SK-N-SH treated with all-trans-retinoic acid at 6 μM for 48 hours (cell line): ENCODE measurements at regions not wholly inside any gene's neighbourhood (a gene's known extent, or its start where the extent isn't known, plus 50 kb on each side); places are given as distances from the start of the nearest gene placed in this dataset.

Experiments
- ATAC-seq: fragments of 200-7000 bp; cut with Tn5 transposase; 3 replicates; pipeline ENCODE4 v1.9.1; 2020; ENCODE audit warnings: mild to moderate bottlenecking, moderate library complexity
- ARNTL ChIP-seq: fragments of 450-650 bp; formaldehyde crosslinking; IDR thresholded peaks from 2 replicates; pipeline ENCODE4 v1.5.0; 2020; ENCODE audit warnings: low read depth, mild to moderate bottlenecking, moderate library complexity, borderline replicate concordance
- BACH2 ChIP-seq: fragments of 250-450 bp; sonication (Bioruptor Pico); IDR thresholded peaks from 2 replicates; pipeline ENCODE4 v1.9.0; 2021; ENCODE audit warnings: mild to moderate bottlenecking, borderline replicate concordance
- CREB5 ChIP-seq: fragments of 250-450 bp; sonication (Bioruptor Pico); IDR thresholded peaks from 2 replicates; pipeline ENCODE4 v1.5.1; 2020; ENCODE audit warnings: low read depth, mild to moderate bottlenecking, moderate library complexity
- CSDC2 ChIP-seq: fragments of 250-450 bp; sonication (Bioruptor Pico); IDR thresholded peaks from 2 replicates; pipeline ENCODE4 v1.5.0; 2020; ENCODE audit warnings: mild to moderate bottlenecking, moderate library complexity
- GLIS3 ChIP-seq: fragments of 250-450 bp; sonication (Bioruptor Pico); IDR thresholded peaks from 2 replicates; pipeline ENCODE4 v1.5.0; 2020; ENCODE audit warnings: mild to moderate bottlenecking, moderate library complexity
- ISL1 ChIP-seq: fragments of 250-450 bp; sonication (Bioruptor Pico); IDR thresholded peaks from 2 replicates; pipeline ENCODE4 v2.1.2; 2022; ENCODE audit warnings: mild to moderate bottlenecking, moderate library complexity
- POU6F1 ChIP-seq: fragments of 250-450 bp; sonication (Bioruptor Pico); IDR thresholded peaks from 2 replicates; pipeline ENCODE4 v1.8.0; 2021; ENCODE audit warnings: low read depth, mild to moderate bottlenecking, moderate library complexity, borderline replicate concordance
- PPARA ChIP-seq: fragments of 250-450 bp; sonication (Bioruptor Pico); IDR thresholded peaks from 2 replicates; pipeline ENCODE4 v1.5.0; 2020; ENCODE audit warnings: mild to moderate bottlenecking, borderline replicate concordance
- RARB ChIP-seq: fragments of 250-450 bp; sonication (Bioruptor Pico); IDR thresholded peaks from 2 replicates; pipeline ENCODE4 v1.8.0; 2021; ENCODE audit warnings: mild to moderate bottlenecking, moderate library complexity
- SNAI2 ChIP-seq: fragments of 250-450 bp; sonication (Bioruptor Pico); IDR thresholded peaks from 2 replicates; pipeline ENCODE4 v1.5.0; 2020; ENCODE audit warnings: mild to moderate bottlenecking, moderate library complexity
- TSHZ2 ChIP-seq: fragments of 250-450 bp; sonication (Bioruptor Pico); IDR thresholded peaks from 2 replicates; pipeline ENCODE4 v1.5.0; 2020; ENCODE audit warnings: mild to moderate bottlenecking, moderate library complexity
- ZFP30 ChIP-seq: fragments of 450-650 bp; formaldehyde crosslinking; IDR thresholded peaks from 2 replicates; pipeline ENCODE4 v1.5.0; 2022; ENCODE audit warnings: mild to moderate bottlenecking, moderate library complexity
- ZNF565 ChIP-seq: fragments of 450-650 bp; formaldehyde crosslinking; conservative IDR thresholded peaks from 2 replicates; pipeline ENCODE4 v1.5.0; 2020; ENCODE audit warnings: low read depth, mild to moderate bottlenecking, moderate library complexity
- ZNF70 ChIP-seq: fragments of 450-650 bp; formaldehyde crosslinking; IDR thresholded peaks from 2 replicates; pipeline ENCODE4 v1.5.0; 2020; ENCODE audit warnings: mild to moderate bottlenecking, moderate library complexity
- ZNF8 ChIP-seq: fragments of 450-650 bp; formaldehyde crosslinking; IDR thresholded peaks from 2 replicates; pipeline ENCODE4 v1.5.0; 2020; ENCODE audit warnings: mild to moderate bottlenecking, moderate library complexity
- TF ChIP-seq, protein P1 (sequence below): fragments of 250-450 bp; sonication (Bioruptor Pico); IDR thresholded peaks from 2 replicates; pipeline ENCODE4 v1.8.0; 2020; ENCODE audit warnings: mild to moderate bottlenecking, moderate library complexity, borderline replicate concordance
- TF ChIP-seq, protein P2 (sequence below): fragments of 250-450 bp; sonication (Bioruptor Pico); IDR thresholded peaks from 2 replicates; pipeline ENCODE4 v1.5.1; 2021; ENCODE audit warnings: mild to moderate bottlenecking, moderate library complexity

GRCh38 chr5:86536396-86536795, 81.3 kb upstream of the COX7C start:
- TF ChIP-seq ZFP30 (CRISPR knock-in tag) (no peak), ZNF70 (CRISPR knock-in tag) (no peak), ZNF565 (CRISPR knock-in tag) (no peak), ISL1 (CRISPR knock-in tag) (no peak), CREB5 (no peak), PPARA (no peak), POU6F1 (CRISPR knock-in tag) (no peak), BACH2 (CRISPR knock-in tag) (no peak), CSDC2 (CRISPR knock-in tag) (no peak)
- TF ChIP-seq, protein P1, sequence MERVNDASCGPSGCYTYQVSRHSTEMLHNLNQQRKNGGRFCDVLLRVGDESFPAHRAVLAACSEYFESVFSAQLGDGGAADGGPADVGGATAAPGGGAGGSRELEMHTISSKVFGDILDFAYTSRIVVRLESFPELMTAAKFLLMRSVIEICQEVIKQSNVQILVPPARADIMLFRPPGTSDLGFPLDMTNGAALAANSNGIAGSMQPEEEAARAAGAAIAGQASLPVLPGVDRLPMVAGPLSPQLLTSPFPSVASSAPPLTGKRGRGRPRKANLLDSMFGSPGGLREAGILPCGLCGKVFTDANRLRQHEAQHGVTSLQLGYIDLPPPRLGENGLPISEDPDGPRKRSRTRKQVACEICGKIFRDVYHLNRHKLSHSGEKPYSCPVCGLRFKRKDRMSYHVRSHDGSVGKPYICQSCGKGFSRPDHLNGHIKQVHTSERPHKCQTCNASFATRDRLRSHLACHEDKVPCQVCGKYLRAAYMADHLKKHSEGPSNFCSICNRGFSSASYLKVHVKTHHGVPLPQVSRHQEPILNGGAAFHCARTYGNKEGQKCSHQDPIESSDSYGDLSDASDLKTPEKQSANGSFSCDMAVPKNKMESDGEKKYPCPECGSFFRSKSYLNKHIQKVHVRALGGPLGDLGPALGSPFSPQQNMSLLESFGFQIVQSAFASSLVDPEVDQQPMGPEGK = no peak
- TF ChIP-seq, all 23 proteins: peak for 0
- no peak for ATAC-seq

- TF ChIP-seq RARB (CRISPR knock-in tag) (no peak), GLIS3 (CRISPR knock-in tag) (no peak)
- TF ChIP-seq, protein P2, sequence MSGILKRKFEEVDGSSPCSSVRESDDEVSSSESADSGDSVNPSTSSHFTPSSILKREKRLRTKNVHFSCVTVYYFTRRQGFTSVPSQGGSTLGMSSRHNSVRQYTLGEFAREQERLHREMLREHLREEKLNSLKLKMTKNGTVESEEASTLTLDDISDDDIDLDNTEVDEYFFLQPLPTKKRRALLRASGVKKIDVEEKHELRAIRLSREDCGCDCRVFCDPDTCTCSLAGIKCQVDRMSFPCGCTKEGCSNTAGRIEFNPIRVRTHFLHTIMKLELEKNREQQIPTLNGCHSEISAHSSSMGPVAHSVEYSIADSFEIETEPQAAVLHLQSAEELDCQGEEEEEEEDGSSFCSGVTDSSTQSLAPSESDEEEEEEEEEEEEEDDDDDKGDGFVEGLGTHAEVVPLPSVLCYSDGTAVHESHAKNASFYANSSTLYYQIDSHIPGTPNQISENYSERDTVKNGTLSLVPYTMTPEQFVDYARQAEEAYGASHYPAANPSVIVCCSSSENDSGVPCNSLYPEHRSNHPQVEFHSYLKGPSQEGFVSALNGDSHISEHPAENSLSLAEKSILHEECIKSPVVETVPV (CRISPR knock-in tag) = no peak
- ATAC-seq = no peak
These were observed 75.2 kb upstream of the COX7C start for GRCh38 chr5:86542532-86542931.

GRCh38 chr5:86546044-86546443, 71.7 kb upstream of the COX7C start:
- no peak for ATAC-seq

More at GRCh38 chr5:86546044-86546443, 71.7 kb upstream of the COX7C start:
- TF ChIP-seq, protein P2 (CRISPR knock-in tag) = no peak
- no peak for TF ChIP-seq CSDC2 (CRISPR knock-in tag)
- no peak for TF ChIP-seq ARNTL (CRISPR knock-in tag)
- no peak for TF ChIP-seq POU6F1 (CRISPR knock-in tag)
- no peak for TF ChIP-seq ZFP30 (CRISPR knock-in tag)
- no peak for TF ChIP-seq ZNF8 (CRISPR knock-in tag)
- TF ChIP-seq SNAI2 (CRISPR knock-in tag) = no peak
- TF ChIP-seq ZNF70 (CRISPR knock-in tag) = no peak
- no peak for TF ChIP-seq TSHZ2
